Left ventricle myocardium inferior (tissue), 1 donor: ENCODE measurements at regions not wholly inside any gene's neighbourhood (a gene's known extent, or its start where the extent isn't known, plus 50 kb on each side); places are given as distances from the start of the nearest gene placed in this dataset.
A peak's percentile ranks its signal among the peaks of the same experiment; 100 is the strongest.

Source experiments
- DNase-seq: peaks from one replicate; pipeline ENCODE4 v3.0.0-alpha.2; 2020
- H3K27ac ChIP-seq: fragments of 200-600 bp; replicated peaks from 2 replicates; pipeline ENCODE4 v1.8.0; 2021
- H3K27me3 ChIP-seq: fragments of 200-600 bp; 2 replicates; pipeline ENCODE4 v1.8.0; 2021; ENCODE audit warnings: low read depth
- H3K36me3 ChIP-seq: fragments of 200-600 bp; 2 replicates; pipeline ENCODE4 v1.8.0; 2021
- H3K4me1 ChIP-seq: fragments of 200-600 bp; 2 replicates; pipeline ENCODE4 v1.8.0; 2021
- H3K4me3 ChIP-seq: fragments of 200-600 bp; 2 replicates; pipeline ENCODE4 v1.8.0; 2021; ENCODE audit warnings: mild to moderate bottlenecking, moderate library complexity
- H3K9me3 ChIP-seq: fragments of 200-600 bp; replicated peaks from 2 replicates; pipeline ENCODE4 v1.8.0; 2021
- intact Hi-C: fragments of 100-400 bp; cut with micrococcal nuclease; formaldehyde crosslinking; loops from one replicate; pipeline ENCODE4 v1.11.0; 2022
- TF ChIP-seq, protein P1 (sequence below): fragments of 200-600 bp; IDR thresholded peaks from 2 replicates; pipeline ENCODE4 v1.8.0; 2021; ENCODE audit warnings: antibody characterized with exemption, mild to moderate bottlenecking, borderline replicate concordance
- donor health status: DM: no; HTN: yes; CAD: no; lungs with severe emphysema.

DNA sequence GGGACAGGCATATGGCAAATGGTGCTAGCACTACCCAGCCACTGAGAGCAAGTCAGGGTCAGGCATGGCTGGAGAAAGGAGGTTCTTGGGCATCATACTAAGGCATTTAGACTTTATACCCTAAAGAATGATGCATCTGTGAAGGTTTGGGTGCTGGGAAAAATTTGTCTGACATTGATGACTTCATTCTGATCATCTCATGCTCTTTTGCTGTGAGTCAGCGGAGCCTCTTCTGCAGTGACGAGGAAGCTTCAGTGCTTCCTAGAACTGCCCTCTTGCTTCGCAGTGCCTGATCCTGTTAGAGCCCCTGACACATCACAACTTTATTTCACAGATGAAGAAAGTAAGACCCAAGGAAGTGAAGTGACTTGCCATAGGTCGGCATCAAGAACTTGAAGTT, 266.6 kb upstream of the GAS1 start:
- Histone ChIP-seq H3K27me3 (no peaks in the 10 kb centered on the region), H3K9me3 (no peaks in the 10 kb centered on the region), H3K27ac (no peak overlapping the region), H3K4me1 (no peaks in the 10 kb centered on the region), H3K4me3 (no peak overlapping the region), H3K36me3 (no peaks in the 10 kb centered on the region)
- no peak for DNase-seq
- intact Hi-C loops = no loop called here
- TF ChIP-seq, protein P1, sequence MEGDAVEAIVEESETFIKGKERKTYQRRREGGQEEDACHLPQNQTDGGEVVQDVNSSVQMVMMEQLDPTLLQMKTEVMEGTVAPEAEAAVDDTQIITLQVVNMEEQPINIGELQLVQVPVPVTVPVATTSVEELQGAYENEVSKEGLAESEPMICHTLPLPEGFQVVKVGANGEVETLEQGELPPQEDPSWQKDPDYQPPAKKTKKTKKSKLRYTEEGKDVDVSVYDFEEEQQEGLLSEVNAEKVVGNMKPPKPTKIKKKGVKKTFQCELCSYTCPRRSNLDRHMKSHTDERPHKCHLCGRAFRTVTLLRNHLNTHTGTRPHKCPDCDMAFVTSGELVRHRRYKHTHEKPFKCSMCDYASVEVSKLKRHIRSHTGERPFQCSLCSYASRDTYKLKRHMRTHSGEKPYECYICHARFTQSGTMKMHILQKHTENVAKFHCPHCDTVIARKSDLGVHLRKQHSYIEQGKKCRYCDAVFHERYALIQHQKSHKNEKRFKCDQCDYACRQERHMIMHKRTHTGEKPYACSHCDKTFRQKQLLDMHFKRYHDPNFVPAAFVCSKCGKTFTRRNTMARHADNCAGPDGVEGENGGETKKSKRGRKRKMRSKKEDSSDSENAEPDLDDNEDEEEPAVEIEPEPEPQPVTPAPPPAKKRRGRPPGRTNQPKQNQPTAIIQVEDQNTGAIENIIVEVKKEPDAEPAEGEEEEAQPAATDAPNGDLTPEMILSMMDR = no peak

DNA sequence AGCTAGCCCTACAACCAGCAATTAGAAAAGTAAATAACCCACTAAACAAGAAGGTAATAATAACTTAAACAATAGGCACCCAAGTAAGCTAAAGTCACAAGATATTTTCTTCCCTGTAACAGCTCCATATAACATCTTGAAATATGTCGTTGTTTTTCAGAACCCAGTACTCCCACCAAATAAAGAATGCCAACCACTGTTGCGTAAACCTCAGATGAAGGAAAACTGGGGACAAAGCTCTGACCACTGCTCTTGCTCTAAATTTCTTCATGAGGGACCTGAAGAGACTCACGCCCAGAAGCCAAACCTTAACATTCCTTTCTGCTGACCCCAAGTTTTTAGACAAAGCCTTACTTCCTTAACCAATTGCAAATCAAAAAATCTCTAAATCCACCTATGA, 267.7 kb upstream of the GAS1 start:
- no peak for DNase-seq
- no peaks in the 10 kb centered on the region for H3K9me3 ChIP-seq
- H3K27me3 ChIP-seq = no peaks in the 10 kb centered on the region
- H3K4me1 ChIP-seq = no peaks in the 10 kb centered on the region
- intact Hi-C loops = no loop called here
- TF ChIP-seq, protein P1 = no peak
- H3K27ac ChIP-seq = no peak overlapping the region
- H3K4me3 ChIP-seq = no peak overlapping the region
- H3K36me3 ChIP-seq = no peaks in the 10 kb centered on the region

DNA sequence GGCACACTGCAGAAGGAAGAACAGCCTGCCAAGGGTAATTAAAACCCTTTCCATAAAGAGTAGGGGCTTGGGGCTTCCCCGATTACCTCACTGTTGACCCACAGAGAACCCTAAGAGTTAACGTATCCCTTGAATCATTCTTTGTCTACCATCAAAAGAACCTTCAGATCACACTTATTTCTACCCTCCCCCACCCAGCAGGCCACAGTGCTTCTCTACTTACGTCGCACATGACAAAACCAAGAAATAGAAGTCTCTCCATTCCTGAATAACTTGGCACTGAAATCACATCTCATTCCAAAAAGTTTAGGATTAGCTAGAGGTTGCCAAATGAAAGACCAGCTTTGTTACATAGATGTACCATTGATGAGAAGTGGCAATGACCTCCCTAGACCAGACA, 268.7 kb upstream of the GAS1 start:
- DNase-seq = no peak
- H3K9me3 ChIP-seq = no peaks in the 10 kb centered on the region
- no peak overlapping the region for H3K4me3 ChIP-seq
- TF ChIP-seq, protein P1 = no peak
- H3K27ac ChIP-seq = no peak overlapping the region
- intact Hi-C loops = no loop called here
- H3K4me1 ChIP-seq = no peaks in the 10 kb centered on the region
- no peaks in the 10 kb centered on the region for H3K27me3 ChIP-seq
- H3K36me3 ChIP-seq = no peaks in the 10 kb centered on the region

DNA sequence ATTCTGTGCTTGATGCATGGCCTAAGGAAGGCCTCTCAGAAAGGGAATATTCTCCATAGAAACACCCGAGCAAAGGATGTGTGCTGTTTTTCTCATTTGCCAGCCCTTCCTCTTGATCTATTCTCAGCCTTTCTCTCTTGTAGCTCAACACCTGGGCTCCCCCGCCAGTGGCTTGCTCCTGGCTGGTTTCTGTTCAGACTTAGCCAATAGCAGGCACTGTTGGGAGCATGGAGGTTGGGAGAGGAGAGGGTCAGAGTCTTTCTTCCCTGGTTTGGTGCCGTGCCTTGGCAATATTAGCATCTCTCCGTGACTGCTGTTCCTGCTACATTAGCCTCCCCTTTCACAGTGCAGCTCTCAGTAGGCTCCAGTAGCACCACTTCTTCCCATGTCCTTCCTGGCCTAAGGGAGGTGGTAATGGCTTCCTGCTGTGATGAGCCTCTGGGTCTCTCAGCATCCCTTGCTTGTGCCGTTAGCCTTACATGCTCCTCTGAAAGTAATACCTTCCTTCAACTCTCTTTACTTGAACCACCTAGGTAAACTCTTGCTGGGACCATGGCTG, 269.7 kb upstream of the GAS1 start:
- no peak overlapping the region for H3K27ac ChIP-seq
- TF ChIP-seq, protein P1 = no peak
- no peaks in the 10 kb centered on the region for H3K4me1 ChIP-seq
- no peaks in the 10 kb centered on the region for H3K36me3 ChIP-seq
- intact Hi-C loops = no loop called here
- no peak for DNase-seq
- H3K27me3 ChIP-seq = no peaks in the 10 kb centered on the region
- H3K9me3 ChIP-seq = no peaks in the 10 kb centered on the region
- no peak overlapping the region for H3K4me3 ChIP-seq

DNA sequence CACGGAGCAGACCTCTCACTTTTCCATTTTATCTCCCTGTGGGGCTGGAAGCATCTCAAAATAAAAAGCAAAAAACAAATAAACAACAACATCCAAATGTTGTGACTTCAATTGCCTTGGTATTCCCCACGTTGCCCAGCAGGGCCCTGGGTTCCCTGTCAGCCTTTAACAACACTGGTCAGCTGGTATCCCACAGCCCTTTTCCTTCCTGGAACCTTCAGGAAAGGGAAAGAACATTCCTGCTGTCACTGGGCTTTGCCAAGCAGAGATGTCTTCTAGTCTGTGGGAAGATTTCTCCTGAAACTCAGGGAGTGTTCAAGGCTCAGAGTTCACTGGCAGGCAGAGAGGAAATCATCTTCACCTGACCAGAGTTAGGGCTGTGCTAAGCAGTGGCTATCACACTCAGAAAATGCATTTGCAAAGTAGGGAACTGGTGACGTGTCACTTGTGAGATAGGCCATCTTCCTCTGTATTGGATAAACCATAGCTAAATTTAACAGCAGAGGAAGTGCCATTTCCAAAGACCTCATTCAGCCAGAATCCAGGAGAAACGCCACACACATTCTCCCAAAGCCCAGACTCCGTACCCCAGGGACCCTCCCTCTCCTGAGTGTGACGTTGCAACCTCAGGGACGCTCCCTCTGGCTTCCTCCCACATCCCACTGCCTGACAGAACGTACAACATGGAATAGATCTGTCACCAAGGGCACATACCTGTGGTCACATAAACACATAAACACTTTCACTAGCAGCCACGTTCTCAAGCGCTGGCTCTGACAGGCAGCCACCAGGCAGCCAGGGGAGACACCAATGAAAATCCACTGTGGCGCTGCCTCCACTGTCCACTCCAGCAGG, 274.0 kb upstream of the DAPK1 start:
- Histone ChIP-seq H3K9me3 (no peaks in the 10 kb centered on the region), H3K27ac (no peak overlapping the region), H3K36me3 (no peaks in the 10 kb centered on the region), H3K4me1 (peaks cover 14% of the 10 kb centered on the region), H3K4me3 (peak overlapping the region; percentile 24), H3K27me3 (no peaks in the 10 kb centered on the region)
- DNase-seq = no peak
- intact Hi-C loops = no loop called here
- TF ChIP-seq, protein P1 = no peak
